AG04450 (cell line): ENCODE measurements at regions not wholly inside any gene's neighbourhood (a gene's known extent, or its start where the extent isn't known, plus 50 kb on each side); places are given as distances from the start of the nearest gene placed in this dataset.

Source experiments
- CTCF ChIA-PET: fragments of 300-600, 350-600 bp; formaldehyde crosslinking; extraction: SDS; loops from one replicate; lab custom pipeline; 2022; ENCODE audit warnings: antibody characterized with exemption, inconsistent platforms; lab: Charles Lee
- POLR2A ChIA-PET: fragments of 350-600 bp; formaldehyde crosslinking; extraction: SDS; loops from one replicate; lab custom pipeline; 2021; ENCODE audit warnings: antibody characterized with exemption, inconsistent platforms; lab: Yijun Ruan, JAX
- DNase-seq: peaks from one replicate; pipeline ENCODE4 v3.0.0-alpha.2; 2011; ENCODE audit warnings: low read depth, low spot score
- H3K27ac ChIP-seq: one replicate; pipeline ENCODE4 v1.5.1; 2012; ENCODE audit warnings: low read depth, low read length, control low read depth
- H3K27me3 ChIP-seq: one replicate; pipeline ENCODE4 v1.6.0; 2012; ENCODE audit warnings: low read length; ENCODE audit not compliant: control insufficient read depth, insufficient read depth
- H3K4me3 ChIP-seq: 2 replicates; pipeline ENCODE4 v1.5.1; 2011; ENCODE audit warnings: mild to moderate bottlenecking, low read depth, low read length, control low read depth
- H3K9me3 ChIP-seq: 2 replicates; pipeline ENCODE4 v1.5.1; 2012; ENCODE audit warnings: low read length; ENCODE audit not compliant: control insufficient read depth, insufficient read depth
- TF ChIP-seq, protein P1 (sequence below): IDR thresholded peaks from 2 replicates; pipeline ENCODE4 v1.5.1; 2011; ENCODE audit warnings: low read depth, low read length, control low read depth, inconsistent platforms

DNA sequence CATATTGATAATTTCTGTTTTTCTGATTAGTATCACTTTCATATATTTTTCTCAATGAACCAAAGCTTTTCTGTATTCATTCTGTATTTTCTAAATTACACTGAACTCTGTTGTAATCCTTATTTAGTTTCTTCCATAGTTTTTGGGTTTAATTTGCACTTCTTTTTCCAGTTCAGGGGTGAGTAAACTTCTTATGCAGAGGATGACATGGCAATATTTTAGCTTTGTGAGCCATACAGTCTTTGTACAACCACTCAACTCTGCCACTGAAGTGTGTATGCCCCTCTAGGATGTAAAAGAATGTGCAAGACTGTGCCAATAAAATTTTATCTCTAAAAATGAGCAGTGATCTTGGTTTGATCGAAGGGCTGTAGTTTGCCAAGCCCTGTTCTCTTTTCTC lies 239.0 kb upstream of the CITED2 start:
- Histone ChIP-seq H3K9me3 (no peaks in the 10 kb centered on the region), H3K27me3 (no peaks in the 10 kb centered on the region), H3K4me3 (no peak overlapping the region), H3K27ac (no peak overlapping the region)
- CTCF ChIA-PET: no interaction called here
- TF ChIP-seq, protein P1, sequence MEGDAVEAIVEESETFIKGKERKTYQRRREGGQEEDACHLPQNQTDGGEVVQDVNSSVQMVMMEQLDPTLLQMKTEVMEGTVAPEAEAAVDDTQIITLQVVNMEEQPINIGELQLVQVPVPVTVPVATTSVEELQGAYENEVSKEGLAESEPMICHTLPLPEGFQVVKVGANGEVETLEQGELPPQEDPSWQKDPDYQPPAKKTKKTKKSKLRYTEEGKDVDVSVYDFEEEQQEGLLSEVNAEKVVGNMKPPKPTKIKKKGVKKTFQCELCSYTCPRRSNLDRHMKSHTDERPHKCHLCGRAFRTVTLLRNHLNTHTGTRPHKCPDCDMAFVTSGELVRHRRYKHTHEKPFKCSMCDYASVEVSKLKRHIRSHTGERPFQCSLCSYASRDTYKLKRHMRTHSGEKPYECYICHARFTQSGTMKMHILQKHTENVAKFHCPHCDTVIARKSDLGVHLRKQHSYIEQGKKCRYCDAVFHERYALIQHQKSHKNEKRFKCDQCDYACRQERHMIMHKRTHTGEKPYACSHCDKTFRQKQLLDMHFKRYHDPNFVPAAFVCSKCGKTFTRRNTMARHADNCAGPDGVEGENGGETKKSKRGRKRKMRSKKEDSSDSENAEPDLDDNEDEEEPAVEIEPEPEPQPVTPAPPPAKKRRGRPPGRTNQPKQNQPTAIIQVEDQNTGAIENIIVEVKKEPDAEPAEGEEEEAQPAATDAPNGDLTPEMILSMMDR: no peak
- no peak for DNase-seq
- POLR2A ChIA-PET: no interaction called here

DNA sequence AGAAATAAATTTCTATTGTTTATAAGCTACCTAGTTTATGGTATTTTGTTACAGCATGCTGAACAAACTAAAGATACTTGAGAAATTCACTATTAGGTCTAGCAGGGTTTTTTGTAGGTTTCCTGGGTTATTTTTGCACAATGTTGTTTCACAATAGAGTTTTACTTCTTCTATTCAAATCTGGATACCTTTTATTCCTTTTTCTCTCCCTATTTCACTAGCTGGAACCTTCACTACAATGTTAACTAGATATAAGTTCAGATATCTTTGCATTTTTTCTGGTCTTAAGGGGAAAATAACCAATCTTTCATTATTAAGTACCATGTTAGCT lies 237.7 kb upstream of the CITED2 start:
- no peak overlapping the region for H3K4me3 ChIP-seq
- no peak overlapping the region for H3K27ac ChIP-seq
- TF ChIP-seq, protein P1: no peak
- POLR2A ChIA-PET: no interaction called here
- no peaks in the 10 kb centered on the region for H3K27me3 ChIP-seq
- H3K9me3 ChIP-seq: no peaks in the 10 kb centered on the region
- no peak for DNase-seq
- CTCF ChIA-PET: no interaction called here

DNA sequence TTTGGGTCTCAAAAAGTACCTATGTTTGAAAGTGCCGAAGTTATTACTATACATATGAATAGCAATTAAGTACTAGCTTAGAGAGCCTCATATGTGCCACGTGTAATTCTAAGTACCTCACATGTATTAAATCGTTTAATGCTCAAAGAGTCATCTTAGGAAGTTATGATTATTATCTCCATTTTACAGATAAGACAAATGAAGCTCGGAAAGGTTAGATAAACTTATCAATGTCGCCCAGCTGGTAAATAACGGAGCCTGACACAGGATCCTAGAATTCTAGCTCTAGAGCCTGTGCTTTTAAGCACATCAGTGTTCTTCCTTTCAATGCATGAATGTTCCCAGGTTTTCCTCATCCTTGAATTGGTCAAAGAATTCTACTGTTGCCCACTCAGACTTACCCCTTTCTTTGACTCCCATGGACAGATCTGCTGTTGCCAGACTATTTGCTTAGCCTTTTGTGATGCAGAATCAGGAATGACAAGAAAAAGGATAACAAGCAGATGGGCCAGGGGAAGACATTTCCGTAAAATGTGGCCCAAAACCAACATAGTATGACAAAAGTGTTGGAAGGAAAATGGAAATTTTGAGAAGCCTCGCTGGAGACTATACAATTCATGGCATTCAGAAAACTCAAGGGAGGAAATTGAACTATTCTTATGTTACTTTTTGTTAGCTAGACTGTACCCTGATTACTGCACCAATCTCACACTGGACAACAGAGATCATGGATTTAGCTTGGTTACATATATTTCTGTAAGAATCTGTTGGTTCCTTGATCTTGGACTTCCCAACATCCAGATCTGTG lies 237.1 kb upstream of the CITED2 start:
- ChIA-PET POLR2A (no interaction called here), CTCF (no interaction called here)
- H3K9me3 ChIP-seq: no peaks in the 10 kb centered on the region
- no peaks in the 10 kb centered on the region for H3K27me3 ChIP-seq
- TF ChIP-seq, protein P1: no peak
- no peak for DNase-seq
- no peak overlapping the region for H3K4me3 ChIP-seq
- no peak overlapping the region for H3K27ac ChIP-seq

DNA sequence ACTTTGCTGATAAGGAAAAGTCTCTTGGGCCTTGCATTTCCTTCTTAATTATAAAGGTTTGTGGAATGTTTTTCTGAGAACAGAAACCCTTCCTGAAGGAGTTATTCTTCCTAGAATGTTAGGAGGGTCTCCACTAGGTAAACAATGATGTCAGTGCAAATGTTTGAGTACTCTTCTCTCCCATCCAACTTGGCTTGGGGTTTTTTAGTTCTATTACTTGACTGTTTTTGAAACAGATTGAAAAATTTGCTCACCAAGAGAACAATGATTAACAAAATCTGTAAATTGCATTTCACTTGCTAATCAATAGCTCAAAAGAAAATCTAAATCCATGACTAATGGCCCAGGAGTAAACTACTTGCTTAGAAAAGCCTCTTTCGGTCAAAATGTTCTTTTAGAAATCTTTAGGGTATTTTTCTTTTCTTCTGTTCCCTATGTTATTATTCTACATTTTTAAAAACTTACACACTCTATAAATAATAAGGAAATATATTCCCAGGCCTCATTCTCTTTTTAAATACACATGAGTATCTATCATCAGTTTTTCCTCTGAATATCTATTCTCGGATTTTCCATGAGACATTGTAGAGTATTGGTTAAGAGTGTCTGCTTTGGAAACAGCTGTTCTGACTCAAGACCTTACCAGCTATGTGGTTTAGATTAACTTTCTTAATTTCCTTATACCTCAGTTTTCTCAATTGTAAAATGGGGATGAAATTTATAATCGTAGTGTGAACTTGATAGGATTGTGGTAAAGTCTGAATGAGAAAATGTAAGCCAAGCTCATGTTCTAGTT lies 234.2 kb upstream of the CITED2 start:
- ChIA-PET CTCF (interaction anchor here (1.2 to 1.6 kb wide), 2 partner anchors 239 to 274 kb away, joined by 3 to 4 read pairs; no protein-coding TSS in a partner anchor), POLR2A (interaction anchor here (0.6 to 2.2 kb wide), 4 partner anchors 13 to 234 kb away, joined by 3 to 15 read pairs (median 3); partner anchors contain the start of gene CITED2)
- Histone ChIP-seq H3K9me3 (peaks cover 8% of the 10 kb centered on the region), H3K4me3 (no peak overlapping the region), H3K27me3 (no peaks in the 10 kb centered on the region), H3K27ac (no peak overlapping the region)
- no peak for DNase-seq
- TF ChIP-seq, protein P1: no peak

- Histone ChIP-seq H3K9me3 (peaks cover 8% of the 10 kb centered on the region), H3K27me3 (no peaks in the 10 kb centered on the region), H3K27ac (no peak overlapping the region), H3K4me3 (no peak overlapping the region)
- POLR2A ChIA-PET: no interaction called here
- DNase-seq: peak; percentile 68
- CTCF ChIA-PET: no interaction called here
- TF ChIP-seq, protein P1: no peak
Measured at GRCh38 chr6:139605350-139605749, 230.9 kb upstream of the CITED2 start.
